Right atrium auricular region (tissue), 2 donors: ENCODE measurements at regions not wholly inside any gene's neighbourhood (a gene's known extent, or its start where the extent isn't known, plus 50 kb on each side); places are given as distances from the start of the nearest gene placed in this dataset.
"Not testable (repeated sequence)": the region's sequence is repeated elsewhere in the genome, so short reads cannot be mapped to it uniquely, and the experiment has no call there.

ENCODE experiments used
- DNase-seq: peaks from one replicate; pipeline ENCODE4 v3.0.0-alpha.2; 2019; ENCODE audit warnings: low spot score
- H3K27ac ChIP-seq, 2 donors: fragments of 200-600 bp; sonication (generic); 1 replicate in 1 of 2; 2 replicates in 1 of 2; pipeline ENCODE4 v1.5.1; 2016 to 2019
- H3K27me3 ChIP-seq, 2 donors: fragments of 200-600 bp; sonication (generic); one replicate each; pipeline versions ENCODE4 v1.5.1 to v1.6.0; 2017 to 2019
- H3K36me3 ChIP-seq: fragments of 200-600 bp; sonication (generic); one replicate; pipeline ENCODE4 v1.5.1; 2016
- H3K4me1 ChIP-seq, 2 donors: fragments of 200-600 bp; sonication (generic); one replicate each; pipeline versions ENCODE4 v1.5.1 to v1.6.0; 2017 to 2019
- H3K4me3 ChIP-seq, 2 donors: fragments of 200-600 bp; sonication (generic); 1 replicate in 1 of 2; 2 replicates in 1 of 2; pipeline ENCODE4 v1.5.1; 2017 to 2019; ENCODE audit warnings: mild to moderate bottlenecking in 1 of 2, moderate library complexity in 1 of 2
- H3K9me3 ChIP-seq, 2 donors: fragments of 200-600 bp; sonication (generic); one replicate each; pipeline ENCODE4 v1.5.1; 2019
- CTCF ChIP-seq, 2 donors: fragments of 200-600 bp; sonication (generic); IDR thresholded peaks; one replicate each; pipeline ENCODE4 v1.5.1; 2019; ENCODE audit warnings: antibody characterized with exemption in 2 of 2

GRCh38 chr1:82783044-82783443, 982.3 kb downstream of the ADGRL2 start:
- no peaks in the 10 kb centered on the region for H3K36me3 ChIP-seq
- H3K27ac ChIP-seq: no peak overlapping the region
- no peak overlapping the region for H3K4me3 ChIP-seq
- H3K27me3 ChIP-seq: no peaks in the 10 kb centered on the region
- H3K9me3 ChIP-seq: no peaks in the 10 kb centered on the region
- TF ChIP-seq CTCF (IDR thresholded peaks at IDR 0.05): no peak
- H3K4me1 ChIP-seq: no peaks in the 10 kb centered on the region
- DNase-seq: no peak

GRCh38 chr1:82782599-82782998, 981.9 kb downstream of the ADGRL2 start:
- H3K4me3 ChIP-seq: no peak overlapping the region
- TF ChIP-seq CTCF (IDR thresholded peaks at IDR 0.05): no peak
- H3K27ac ChIP-seq: no peak overlapping the region
- H3K36me3 ChIP-seq: no peaks in the 10 kb centered on the region
- H3K27me3 ChIP-seq: no peaks in the 10 kb centered on the region
- DNase-seq: no peak
- no peaks in the 10 kb centered on the region for H3K9me3 ChIP-seq
- H3K4me1 ChIP-seq: no peaks in the 10 kb centered on the region

- Histone ChIP-seq H3K27me3 (no peaks in the 10 kb centered on the region), H3K9me3 (no peaks in the 10 kb centered on the region), H3K4me1 (no peaks in the 10 kb centered on the region), H3K4me3 (no peak overlapping the region), H3K27ac (no peak overlapping the region), H3K36me3 (no peaks in the 10 kb centered on the region)
- DNase-seq: no peak
- no peak for TF ChIP-seq CTCF (IDR thresholded peaks at IDR 0.05)
Measured at GRCh38 chr1:82778612-82779011, 977.9 kb downstream of the ADGRL2 start.

GRCh38 chr1:82777240-82777639, 976.5 kb downstream of the ADGRL2 start:
- Histone ChIP-seq H3K36me3 (no peaks in the 10 kb centered on the region), H3K27ac (no peak overlapping the region), H3K4me1 (no peaks in the 10 kb centered on the region), H3K9me3 (no peaks in the 10 kb centered on the region), H3K27me3 (no peaks in the 10 kb centered on the region), H3K4me3 (no peak overlapping the region)
- TF ChIP-seq CTCF (IDR thresholded peaks at IDR 0.05): no peak
- DNase-seq: no peak

GRCh38 chr1:82776730-82777129, 976.0 kb downstream of the ADGRL2 start:
- DNase-seq, H3K36me3 ChIP-seq, H3K27me3 ChIP-seq, H3K4me1 ChIP-seq, H3K4me3 ChIP-seq, H3K27ac ChIP-seq, H3K9me3 ChIP-seq: not testable (repeated sequence)

GRCh38 chr1:82775406-82776000, 974.8 kb downstream of the ADGRL2 start:
- no peak overlapping the region for H3K27ac ChIP-seq
- no peak overlapping the region for H3K4me3 ChIP-seq
- H3K27me3 ChIP-seq: no peaks in the 10 kb centered on the region
- H3K4me1 ChIP-seq: no peaks in the 10 kb centered on the region
- no peaks in the 10 kb centered on the region for H3K36me3 ChIP-seq
- no peaks in the 10 kb centered on the region for H3K9me3 ChIP-seq
- peak in 1 of 2 donors; percentile 54 for TF ChIP-seq CTCF (IDR thresholded peaks at IDR 0.05)
- no peak for DNase-seq
